Inflammatory macrophage treated with lipopolysaccharide for 4 hours (primary cell): ENCODE measurements at regions not wholly inside any gene's neighbourhood (a gene's known extent, or its start where the extent isn't known, plus 50 kb on each side); places are given as distances from the start of the nearest gene placed in this dataset.

Experiments
- DNase-seq: peaks from one replicate; pipeline ENCODE4 v3.0.0-alpha.2; 2020

DNA sequence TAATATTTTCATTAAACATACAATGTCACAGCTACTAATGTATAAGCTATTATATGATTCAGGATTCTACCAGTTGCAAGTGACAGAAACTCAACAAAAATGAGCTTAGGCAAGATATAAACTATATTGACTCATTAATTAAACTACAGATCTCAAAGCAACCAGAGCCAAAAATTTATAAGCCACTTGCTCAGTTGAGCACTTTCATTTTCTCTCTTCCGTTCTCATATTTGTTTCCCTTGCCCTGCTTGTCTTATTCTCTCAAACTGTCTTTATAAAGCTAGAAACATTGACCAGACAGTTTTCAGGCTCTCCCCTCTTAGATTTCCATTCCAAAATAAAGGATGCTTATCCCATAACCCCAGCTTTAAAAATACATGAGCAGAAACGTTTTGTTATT, 60.2 kb upstream of the DGKB start:
- no peak for DNase-seq

DNA sequence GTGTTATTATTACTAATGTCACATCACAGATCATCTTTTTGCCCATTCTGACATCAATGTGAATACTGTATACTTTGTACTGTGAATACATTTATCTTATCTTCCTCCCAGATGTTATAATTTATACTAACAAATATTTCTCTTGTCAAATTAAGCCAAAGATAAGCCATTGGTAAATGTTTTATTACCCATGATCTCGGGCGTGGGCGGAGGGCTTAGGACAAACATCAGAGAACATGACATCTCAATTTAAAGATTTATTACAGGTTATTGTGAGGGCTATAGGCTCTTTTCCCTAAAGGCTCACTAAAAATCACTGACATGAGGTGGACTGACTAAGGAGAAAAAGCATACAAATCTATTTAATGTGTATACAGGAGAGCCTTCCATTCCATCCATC, 58.2 kb upstream of the DGKB start:
- no peak for DNase-seq

DNA sequence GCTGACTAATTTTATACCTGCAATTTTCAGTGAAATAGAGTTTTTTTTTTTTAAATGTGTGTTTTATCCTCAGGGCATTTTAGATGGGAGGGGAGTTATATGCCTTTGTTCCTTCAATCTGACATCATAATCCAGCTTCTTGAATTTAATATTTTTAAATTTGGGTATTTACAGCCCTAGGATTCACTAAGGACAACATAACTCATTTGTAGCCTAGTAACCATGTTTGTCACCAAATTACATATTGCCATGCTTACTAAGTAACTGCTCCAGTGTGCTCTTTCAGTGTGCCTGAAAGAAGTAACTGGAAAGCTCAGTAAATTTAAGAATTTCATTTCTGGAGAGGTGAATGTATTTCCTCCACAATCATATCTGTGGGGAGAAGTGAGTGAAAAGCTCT, 56.8 kb upstream of the DGKB start:
- no peak for DNase-seq

DNA sequence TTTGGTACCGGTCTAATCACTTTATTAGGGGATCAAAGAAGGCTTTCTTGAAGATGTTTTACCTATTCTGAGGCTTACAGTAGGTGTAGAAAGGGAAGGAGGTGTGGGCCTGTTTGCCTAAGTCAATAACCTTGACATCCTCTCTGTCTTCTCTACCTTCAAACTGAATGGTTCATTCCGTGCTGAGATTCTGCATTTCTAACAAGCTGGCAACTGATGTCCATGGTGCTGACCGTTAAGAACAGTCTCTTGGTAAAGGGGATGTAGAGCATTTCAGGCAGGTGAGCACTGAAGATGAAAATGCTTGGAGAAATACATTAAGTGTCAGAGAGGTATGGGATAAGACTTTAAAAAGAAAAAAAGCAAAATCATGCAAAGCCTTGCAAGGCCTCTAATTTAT, 51.5 kb upstream of the DGKB start:
- no peak for DNase-seq
